Mucosa of gallbladder (tissue), 1 donor: ENCODE measurements at regions not wholly inside any gene's neighbourhood (a gene's known extent, or its start where the extent isn't known, plus 50 kb on each side); places are given as distances from the start of the nearest gene placed in this dataset.
"Not testable (repeated sequence)": the region's sequence is repeated elsewhere in the genome, so short reads cannot be mapped to it uniquely, and the experiment has no call there.

Source experiments
- DNase-seq: peaks from one replicate; pipeline ENCODE4 v3.0.0-alpha.2; 2020; ENCODE audit warnings: low spot score
- donor health status: DM: no; HTN: no; CAD: no.

- DNase-seq = no peak
Observed at GRCh38 chr6:170063851-170064602, 226.9 kb downstream of the DLL1 start.

GRCh38 chr6:170063431-170063830 is 227.4 kb downstream of the DLL1 start:
- no peak for DNase-seq

GRCh38 chr6:170062915-170063241 is 228.0 kb downstream of the DLL1 start:
- no peak for DNase-seq

GRCh38 chr6:170062209-170062914 is 228.5 kb downstream of the DLL1 start:
- no peak for DNase-seq

GRCh38 chr6:170058878-170059485 is 231.9 kb downstream of the DLL1 start:
- DNase-seq = no peak

GRCh38 chr6:170057961-170058877 is 232.7 kb downstream of the DLL1 start:
- no peak for DNase-seq

- no peak for DNase-seq
Observed at GRCh38 chr6:170057034-170057734, 233.7 kb downstream of the DLL1 start.

- DNase-seq = no peak
Observed at GRCh38 chr6:170056278-170056711, 234.6 kb downstream of the DLL1 start.

- not testable (repeated sequence) for DNase-seq
Observed at GRCh38 chr6:170055797-170056196, 235.1 kb downstream of the DLL1 start.

GRCh38 chr6:170053966-170054661 is 236.8 kb downstream of the DLL1 start:
- DNase-seq = no peak

- no peak for DNase-seq
Observed at GRCh38 chr6:170052991-170053821, 237.7 kb downstream of the DLL1 start.

- no peak for DNase-seq
Observed at GRCh38 chr6:170051229-170052172, 239.4 kb downstream of the DLL1 start.

- DNase-seq = no peak
Observed at GRCh38 chr6:170050591-170051041, 240.3 kb downstream of the DLL1 start.

GRCh38 chr6:170049641-170050561 is 241.0 kb downstream of the DLL1 start:
- peak; percentile 91 for DNase-seq

GRCh38 chr6:170048615-170049256 is 242.1 kb downstream of the DLL1 start:
- DNase-seq = peak; percentile 72

GRCh38 chr6:170047823-170048222 is 243.1 kb downstream of the DLL1 start:
- DNase-seq = no peak
